HepG2 (cell line): ENCODE measurements at regions not wholly inside any gene's neighbourhood (a gene's known extent, or its start where the extent isn't known, plus 50 kb on each side); places are given as distances from the start of the nearest gene placed in this dataset.

ENCODE experiments used
- ARID4A ChIP-seq: sonication (generic); formaldehyde crosslinking; IDR thresholded peaks from 2 replicates; pipeline ENCODE4 v1.5.0; 2020; ENCODE audit warnings: mild to moderate bottlenecking, missing genetic modification reagents, borderline replicate concordance
- CHD2 ChIP-seq: IDR thresholded peaks from 2 replicates; pipeline ENCODE4 v1.6.1; 2011; ENCODE audit warnings: low read depth, low read length, improper control_type of control experiment
- KDM3A ChIP-seq: IDR thresholded peaks from 2 replicates; pipeline ENCODE4 v1.6.1; 2018; ENCODE audit warnings: low read depth, missing compliant biosample characterization
- NFE2L1 ChIP-seq: sonication (generic); formaldehyde crosslinking; IDR thresholded peaks from 2 replicates; pipeline ENCODE4 v1.4.0; 2020; ENCODE audit warnings: missing genetic modification reagents, mild to moderate bottlenecking, borderline replicate concordance
- RNF2 ChIP-seq: fragments of 450-650 bp; conservative IDR thresholded peaks from 2 replicates; pipeline ENCODE4 v1.6.1; 2016; ENCODE audit warnings: low read depth
- SIX1 ChIP-seq: sonication (generic); formaldehyde crosslinking; IDR thresholded peaks from 2 replicates; pipeline ENCODE4 v1.4.0; 2020; ENCODE audit warnings: missing genetic modification reagents, borderline replicate concordance
- SRF ChIP-seq: IDR thresholded peaks from 2 replicates; pipeline ENCODE4 v1.6.1; 2011; ENCODE audit warnings: mild to moderate bottlenecking, low read depth, low read length, moderate library complexity
- TOPORS ChIP-seq: sonication (generic); formaldehyde crosslinking; IDR thresholded peaks from 2 replicates; pipeline ENCODE4 v1.8.0; 2023; ENCODE audit warnings: mild to moderate bottlenecking, missing genetic modification reagents
- ZEB1 ChIP-seq: IDR thresholded peaks from 2 replicates; pipeline ENCODE4 v1.6.1; 2012; ENCODE audit warnings: mild to moderate bottlenecking, low read depth, inconsistent platforms; ENCODE audit not compliant: insufficient replicate concordance
- ZNF335 ChIP-seq: sonication (generic); formaldehyde crosslinking; IDR thresholded peaks from 2 replicates; pipeline ENCODE4 v1.4.0; 2020; ENCODE audit warnings: missing genetic modification reagents
- ZNF44 ChIP-seq: sonication (generic); formaldehyde crosslinking; IDR thresholded peaks from 2 replicates; pipeline ENCODE4 v1.5.1; 2020; ENCODE audit warnings: mild to moderate bottlenecking, missing genetic modification reagents
- ZNF569 ChIP-seq: sonication (generic); formaldehyde crosslinking; IDR thresholded peaks from 2 replicates; pipeline ENCODE4 v1.5.0; 2020; ENCODE audit warnings: mild to moderate bottlenecking, missing genetic modification reagents, moderate library complexity, borderline replicate concordance
- ZNF724P ChIP-seq: sonication (generic); formaldehyde crosslinking; IDR thresholded peaks from 2 replicates; pipeline ENCODE4 v1.8.0; 2022; ENCODE audit warnings: missing genetic modification reagents, borderline replicate concordance
- ZNF761 ChIP-seq: sonication (generic); formaldehyde crosslinking; conservative IDR thresholded peaks from 2 replicates; pipeline ENCODE4 v1.4.0; 2020; ENCODE audit warnings: mild to moderate bottlenecking, missing genetic modification reagents
- ZNF770 ChIP-seq: sonication (generic); formaldehyde crosslinking; IDR thresholded peaks from 2 replicates; pipeline ENCODE4 v1.5.0; 2020; ENCODE audit warnings: mild to moderate bottlenecking, missing genetic modification reagents
- TF ChIP-seq, protein P1 (sequence below): sonication (generic); formaldehyde crosslinking; IDR thresholded peaks from 2 replicates; pipeline ENCODE4 v1.5.1; 2020; ENCODE audit warnings: mild to moderate bottlenecking, missing genetic modification reagents
- TF ChIP-seq, protein P2 (sequence below): sonication (generic); formaldehyde crosslinking; IDR thresholded peaks from 2 replicates; pipeline ENCODE4 v1.4.0; 2020; ENCODE audit warnings: missing genetic modification reagents

DNA sequence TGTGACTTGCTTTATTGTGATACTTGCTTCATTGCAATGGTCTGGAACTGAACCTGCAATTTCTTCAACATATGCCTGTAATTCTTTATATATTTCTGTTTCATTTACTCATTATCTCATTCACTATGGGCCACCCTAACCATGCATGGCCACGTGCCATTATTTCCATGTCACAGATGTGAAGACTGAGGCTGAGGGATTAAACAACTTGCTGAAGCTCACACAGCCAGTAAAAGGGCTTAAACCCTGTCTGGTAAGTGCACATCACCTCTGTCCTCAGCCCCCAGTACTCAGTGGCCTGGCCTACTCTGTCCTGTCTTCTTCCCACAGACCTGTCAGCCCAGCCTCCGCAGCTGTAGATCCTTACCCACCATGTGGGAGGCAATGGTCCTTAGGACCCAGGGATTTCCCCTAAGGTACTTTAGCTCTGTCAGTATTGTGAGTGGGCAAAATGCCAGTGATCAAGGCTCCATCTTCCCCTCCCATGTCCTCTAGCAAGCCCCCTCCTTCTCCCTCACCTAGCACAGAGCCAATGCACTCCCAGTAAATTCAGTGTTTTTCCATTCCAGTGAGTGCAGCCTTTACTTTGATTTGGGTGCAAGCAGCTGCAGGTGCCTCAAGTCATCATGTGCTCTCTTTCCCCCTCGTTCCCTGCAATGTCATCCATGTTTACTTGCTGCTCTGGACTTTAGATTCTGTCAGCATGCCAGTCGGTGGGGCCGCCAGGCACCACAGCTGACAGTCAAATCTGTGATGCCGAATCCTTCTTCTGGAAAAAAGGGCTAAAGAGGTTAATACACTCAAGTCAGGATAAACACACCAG lies 228.2 kb upstream of the PROX1 start (continued):
- TF ChIP-seq ZNF770 (CRISPR knock-in tag) (0 out of 2 replicates have a peak, but pooled peaks have one; percentile 23), NFE2L1 (CRISPR knock-in tag) (0 out of 2 replicates have a peak, but pooled peaks have one; percentile 79), ZNF761 (CRISPR knock-in tag) (0 out of 2 replicates have a peak, but pooled peaks have one; percentile 75), ZNF724P (CRISPR knock-in tag) (no peak), ZEB1 (peak; percentile 67), ARID4A (CRISPR knock-in tag) (peak; percentile 69; the same call in 1 of the 2 replicates), KDM3A (peak; percentile 61; the same call in 1 of the 2 replicates), TOPORS (peak; percentile 84; the same call in 1 of the 2 replicates), SIX1 (CRISPR knock-in tag) (peak; percentile 34; the same call in 1 of the 2 replicates), SRF (no peak), RNF2 (0 out of 2 replicates have a peak, but pooled peaks have one; percentile 57), ZNF335 (CRISPR knock-in tag) (peak; percentile 77; the same call in 1 of the 2 replicates), CHD2 (no peak), ZNF44 (no peak), ZNF569 (CRISPR knock-in tag) (no peak)
- TF ChIP-seq, protein P1, sequence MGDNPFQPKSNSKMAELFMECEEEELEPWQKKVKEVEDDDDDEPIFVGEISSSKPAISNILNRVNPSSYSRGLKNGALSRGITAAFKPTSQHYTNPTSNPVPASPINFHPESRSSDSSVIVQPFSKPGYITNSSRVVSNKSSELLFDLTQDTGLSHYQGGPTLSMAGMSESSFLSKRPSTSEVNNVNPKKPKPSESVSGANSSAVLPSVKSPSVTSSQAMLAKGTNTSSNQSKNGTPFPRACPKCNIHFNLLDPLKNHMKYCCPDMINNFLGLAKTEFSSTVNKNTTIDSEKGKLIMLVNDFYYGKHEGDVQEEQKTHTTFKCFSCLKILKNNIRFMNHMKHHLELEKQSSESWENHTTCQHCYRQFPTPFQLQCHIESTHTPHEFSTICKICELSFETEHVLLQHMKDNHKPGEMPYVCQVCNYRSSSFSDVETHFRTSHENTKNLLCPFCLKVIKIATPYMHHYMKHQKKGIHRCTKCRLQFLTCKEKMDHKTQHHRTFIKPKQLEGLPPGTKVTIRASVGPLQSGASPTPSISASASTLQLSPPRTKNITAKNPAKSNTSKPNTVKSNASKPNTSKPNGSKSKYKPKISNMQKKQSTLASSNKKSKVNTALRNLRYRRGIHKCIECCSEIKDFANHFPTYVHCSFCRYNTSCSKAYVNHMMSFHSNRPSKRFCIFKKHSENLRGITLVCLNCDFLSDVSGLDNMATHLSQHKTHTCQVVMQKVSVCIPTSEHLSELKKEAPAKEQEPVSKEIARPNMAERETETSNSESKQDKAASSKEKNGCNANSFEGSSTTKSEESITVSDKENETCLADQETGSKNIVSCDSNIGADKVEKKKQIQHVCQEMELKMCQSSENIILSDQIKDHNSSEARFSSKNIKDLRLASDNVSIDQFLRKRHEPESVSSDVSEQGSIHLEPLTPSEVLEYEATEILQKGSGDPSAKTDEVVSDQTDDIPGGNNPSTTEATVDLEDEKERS (CRISPR knock-in tag), result peak; percentile 93
- TF ChIP-seq, protein P2, sequence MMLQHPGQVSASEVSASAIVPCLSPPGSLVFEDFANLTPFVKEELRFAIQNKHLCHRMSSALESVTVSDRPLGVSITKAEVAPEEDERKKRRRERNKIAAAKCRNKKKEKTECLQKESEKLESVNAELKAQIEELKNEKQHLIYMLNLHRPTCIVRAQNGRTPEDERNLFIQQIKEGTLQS, result no peak
